ENCODE measurements at regions not wholly inside any gene's neighbourhood (a gene's known extent, or its start where the extent isn't known, plus 50 kb on each side); places are given as distances from the start of the nearest gene placed in this dataset.

- CTCF ChIA-PET, result no interaction called here
Measured at GRCh38 chr7:42734568-42734967, 177.3 kb downstream of the C7orf25 start.

GRCh38 chr7:42733040-42733439, 178.8 kb downstream of the C7orf25 start:
- intact Hi-C loops (cut with micrococcal nuclease; ENCODE audit: unreplicated experiment), result no loop called here
- ATAC-seq (no peak), DNase-seq (ENCODE audit: low read depth, low spot score) (no peak)
- Histone ChIP-seq H3K36me3 (ENCODE audit: control insufficient read depth, insufficient read depth, low read length) (no peaks in the 10 kb centered on the region), H3K27ac (ENCODE audit: low read length) (no peak overlapping the region), H3K27me3 (ENCODE audit: control insufficient read depth, insufficient read depth, low read length) (no peaks in the 10 kb centered on the region), H3K4me3 (ENCODE audit: low read depth in 2 of 2, low read length in 2 of 2) (no peak overlapping the region), H3K9me3 (ENCODE audit: control insufficient read depth, insufficient read depth, low read depth, low read length) (no peaks in the 10 kb centered on the region; the same call in 1 of the 2 replicates), H3K4me1 (ENCODE audit: control insufficient read depth, insufficient read depth, low read length) (no peaks in the 10 kb centered on the region)
- TF ChIP-seq CTCF (IDR thresholded peaks at IDR 0.05) (no peak), TCF7L2 (IDR thresholded peaks at IDR 0.05; ENCODE audit: low read depth, low read length) (no peak), SIN3A (IDR thresholded peaks at IDR 0.05; ENCODE audit: borderline replicate concordance, insufficient read depth, low read depth, low read length) (no peak), POLR2AphosphoS5 (IDR thresholded peaks at IDR 0.05; ENCODE audit: low read depth, low read length) (no peak)
- TF ChIP-seq, protein P1, sequence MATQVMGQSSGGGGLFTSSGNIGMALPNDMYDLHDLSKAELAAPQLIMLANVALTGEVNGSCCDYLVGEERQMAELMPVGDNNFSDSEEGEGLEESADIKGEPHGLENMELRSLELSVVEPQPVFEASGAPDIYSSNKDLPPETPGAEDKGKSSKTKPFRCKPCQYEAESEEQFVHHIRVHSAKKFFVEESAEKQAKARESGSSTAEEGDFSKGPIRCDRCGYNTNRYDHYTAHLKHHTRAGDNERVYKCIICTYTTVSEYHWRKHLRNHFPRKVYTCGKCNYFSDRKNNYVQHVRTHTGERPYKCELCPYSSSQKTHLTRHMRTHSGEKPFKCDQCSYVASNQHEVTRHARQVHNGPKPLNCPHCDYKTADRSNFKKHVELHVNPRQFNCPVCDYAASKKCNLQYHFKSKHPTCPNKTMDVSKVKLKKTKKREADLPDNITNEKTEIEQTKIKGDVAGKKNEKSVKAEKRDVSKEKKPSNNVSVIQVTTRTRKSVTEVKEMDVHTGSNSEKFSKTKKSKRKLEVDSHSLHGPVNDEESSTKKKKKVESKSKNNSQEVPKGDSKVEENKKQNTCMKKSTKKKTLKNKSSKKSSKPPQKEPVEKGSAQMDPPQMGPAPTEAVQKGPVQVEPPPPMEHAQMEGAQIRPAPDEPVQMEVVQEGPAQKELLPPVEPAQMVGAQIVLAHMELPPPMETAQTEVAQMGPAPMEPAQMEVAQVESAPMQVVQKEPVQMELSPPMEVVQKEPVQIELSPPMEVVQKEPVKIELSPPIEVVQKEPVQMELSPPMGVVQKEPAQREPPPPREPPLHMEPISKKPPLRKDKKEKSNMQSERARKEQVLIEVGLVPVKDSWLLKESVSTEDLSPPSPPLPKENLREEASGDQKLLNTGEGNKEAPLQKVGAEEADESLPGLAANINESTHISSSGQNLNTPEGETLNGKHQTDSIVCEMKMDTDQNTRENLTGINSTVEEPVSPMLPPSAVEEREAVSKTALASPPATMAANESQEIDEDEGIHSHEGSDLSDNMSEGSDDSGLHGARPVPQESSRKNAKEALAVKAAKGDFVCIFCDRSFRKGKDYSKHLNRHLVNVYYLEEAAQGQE (IDR thresholded peaks at IDR 0.05; ENCODE audit: insufficient read depth in 1 of 2, low read depth in 2 of 2, low read length in 1 of 2), result no peak
- CTCF ChIA-PET, result no interaction called here
- in situ Hi-C loops (cut with HindIII; ENCODE audit: low pct_unique_long_range_greater_than_20kb, low sequenced_read_pairs), result no loop called here
- POLR2A ChIA-PET, result no interaction called here
- no TSS peak for BruUV-seq (replicated peaks)

More at GRCh38 chr7:42734568-42734967, 177.3 kb downstream of the C7orf25 start:
- ATAC-seq, result no peak
- DNase-seq (ENCODE audit: low read depth, low spot score), result no peak
- no peak overlapping the region for H3K4me3 ChIP-seq (ENCODE audit: low read depth in 2 of 2, low read length in 2 of 2)
- no peaks in the 10 kb centered on the region; the same call in 1 of the 2 replicates for H3K9me3 ChIP-seq (ENCODE audit: control insufficient read depth, insufficient read depth, low read depth, low read length)
- POLR2A ChIA-PET, result no interaction called here
- no peaks in the 10 kb centered on the region for H3K4me1 ChIP-seq (ENCODE audit: control insufficient read depth, insufficient read depth, low read length)
- in situ Hi-C loops (cut with HindIII; ENCODE audit: low pct_unique_long_range_greater_than_20kb, low sequenced_read_pairs), result no loop called here
- no peaks in the 10 kb centered on the region for H3K36me3 ChIP-seq (ENCODE audit: control insufficient read depth, insufficient read depth, low read length)
- H3K27me3 ChIP-seq (ENCODE audit: control insufficient read depth, insufficient read depth, low read length), result no peaks in the 10 kb centered on the region
- BruUV-seq (replicated peaks), result no TSS peak
- no peak overlapping the region for H3K27ac ChIP-seq (ENCODE audit: low read length)
- intact Hi-C loops (cut with micrococcal nuclease; ENCODE audit: unreplicated experiment), result no loop called here
- TF ChIP-seq SIN3A (IDR thresholded peaks at IDR 0.05; ENCODE audit: borderline replicate concordance, insufficient read depth, low read depth, low read length), result no peak
- TF ChIP-seq POLR2AphosphoS5 (IDR thresholded peaks at IDR 0.05; ENCODE audit: low read depth, low read length), result no peak
- TF ChIP-seq, protein P1 (IDR thresholded peaks at IDR 0.05; ENCODE audit: insufficient read depth in 1 of 2, low read depth in 2 of 2, low read length in 1 of 2), result no peak
- TF ChIP-seq TCF7L2 (IDR thresholded peaks at IDR 0.05; ENCODE audit: low read depth, low read length), result no peak
- no peak for TF ChIP-seq CTCF (IDR thresholded peaks at IDR 0.05)
